ENCODE measurements at regions not wholly inside any gene's neighbourhood (a gene's known extent, or its start where the extent isn't known, plus 50 kb on each side); places are given as distances from the start of the nearest gene placed in this dataset.

- DNase-seq (ENCODE audit: low read depth in 2 of 2), result no peak
Measured at GRCh38 chr17:77723909-77724875, 234.3 kb upstream of the TNRC6C start.

DNA sequence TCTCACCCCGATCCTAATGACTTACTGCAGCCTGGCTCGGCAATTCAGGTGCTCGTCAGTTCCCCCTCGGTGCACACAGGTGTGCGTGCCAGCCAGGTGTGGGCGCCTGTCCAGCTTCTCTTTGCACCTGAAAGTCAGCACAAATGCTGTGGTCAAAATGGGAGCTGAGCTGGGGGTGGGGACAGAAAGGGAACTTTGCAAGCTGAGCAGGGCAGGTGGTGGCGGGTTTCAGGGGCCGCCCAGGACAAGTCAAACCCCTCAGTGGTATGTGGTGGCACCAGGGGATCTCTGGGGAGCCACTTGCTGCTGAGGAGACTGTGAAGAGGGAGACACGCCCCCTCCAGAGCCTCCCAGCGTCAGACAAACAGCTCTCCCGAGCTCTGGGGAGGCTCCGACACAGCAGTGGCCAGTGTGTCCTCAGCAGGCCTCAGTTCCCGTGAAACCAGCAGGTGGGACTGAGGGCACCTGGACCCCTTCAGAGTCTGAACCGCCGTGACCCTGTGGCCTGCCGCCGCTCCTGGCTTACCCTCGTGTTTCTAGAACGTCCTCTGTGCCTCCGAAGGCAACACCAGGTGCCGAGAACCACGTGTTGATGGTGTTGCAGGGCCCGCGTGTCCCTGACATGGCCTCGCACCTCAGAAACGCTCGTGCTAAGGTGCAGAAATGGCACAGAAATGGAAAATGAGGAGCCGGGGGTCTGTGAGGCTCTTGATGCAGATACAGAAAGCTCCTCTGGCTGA lies 233.5 kb upstream of the TNRC6C start:
- no peak for DNase-seq (ENCODE audit: low read depth in 2 of 2)

- no peak for DNase-seq (ENCODE audit: low read depth in 2 of 2)
Measured at GRCh38 chr17:77725846-77726245, 232.7 kb upstream of the TNRC6C start.

DNA sequence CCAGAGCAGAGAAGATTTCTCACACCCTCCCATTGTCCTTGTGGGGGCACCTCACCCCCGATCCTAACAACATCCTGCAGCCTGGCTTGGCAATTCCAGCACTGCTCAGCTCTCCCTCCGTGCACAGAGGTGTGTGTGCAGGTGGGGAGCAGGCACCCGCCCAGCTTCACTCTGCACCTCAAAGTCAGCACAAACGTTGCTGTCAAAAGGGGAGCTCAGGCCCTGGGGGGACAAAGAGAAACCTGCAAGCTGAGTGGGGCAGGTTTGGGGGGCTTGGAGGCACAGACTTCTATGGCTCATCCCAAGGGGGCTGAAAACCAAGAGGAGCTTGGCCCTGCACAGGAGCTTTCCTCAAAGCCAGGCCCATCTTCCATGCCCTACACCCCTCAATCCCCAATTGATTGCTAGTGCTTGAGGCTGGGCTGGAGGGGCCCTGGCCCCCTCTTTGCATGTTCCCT lies 231.9 kb upstream of the TNRC6C start:
- no peak for DNase-seq (ENCODE audit: low read depth in 2 of 2)

- no peak for DNase-seq (ENCODE audit: low read depth in 2 of 2)
Measured at GRCh38 chr17:77727037-77727615, 231.4 kb upstream of the TNRC6C start.

- DNase-seq (ENCODE audit: low read depth in 2 of 2), result no peak
Measured at GRCh38 chr17:77728474-77728795, 230.1 kb upstream of the TNRC6C start.

DNA sequence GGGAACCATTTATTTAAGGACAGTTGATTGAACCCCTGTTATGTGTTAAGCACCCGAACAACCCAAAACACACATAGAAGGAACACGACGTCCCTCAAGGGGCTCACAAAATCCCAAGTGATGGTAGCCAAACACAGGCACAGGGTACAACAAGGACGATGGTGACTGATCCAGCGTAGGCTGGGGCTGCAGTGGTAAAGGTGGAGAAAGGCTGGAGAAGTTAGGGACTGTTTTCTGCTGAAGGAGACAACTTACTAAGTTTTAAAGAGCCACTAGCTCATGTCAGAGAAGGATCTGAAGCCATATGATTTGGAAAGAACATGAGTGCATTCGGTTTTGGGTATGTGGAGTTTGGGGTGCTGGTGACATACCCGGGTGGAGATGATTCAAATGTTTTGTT lies 229.6 kb upstream of the TNRC6C start:
- DNase-seq (ENCODE audit: low read depth in 2 of 2), result no peak

DNA sequence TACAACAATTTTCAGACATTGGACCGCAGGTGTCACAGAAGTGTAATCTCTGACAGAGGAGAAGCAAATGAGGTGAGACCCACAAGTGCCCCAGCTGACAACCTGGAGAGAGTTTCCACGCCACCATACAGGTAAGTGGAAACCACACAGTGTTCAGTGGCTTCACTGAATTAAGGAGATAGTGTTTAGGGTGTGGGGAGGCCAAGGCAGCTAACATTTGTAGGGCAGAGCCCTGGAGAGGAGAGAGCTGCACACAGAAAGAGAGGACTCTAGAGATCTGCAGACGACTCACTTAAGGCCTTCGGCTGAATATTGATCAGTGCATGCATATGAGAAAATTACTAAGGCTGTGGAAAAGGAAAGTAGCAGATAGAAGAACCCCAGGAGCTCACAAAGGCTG lies 228.9 kb upstream of the TNRC6C start:
- DNase-seq (ENCODE audit: low read depth in 2 of 2), result no peak

DNA sequence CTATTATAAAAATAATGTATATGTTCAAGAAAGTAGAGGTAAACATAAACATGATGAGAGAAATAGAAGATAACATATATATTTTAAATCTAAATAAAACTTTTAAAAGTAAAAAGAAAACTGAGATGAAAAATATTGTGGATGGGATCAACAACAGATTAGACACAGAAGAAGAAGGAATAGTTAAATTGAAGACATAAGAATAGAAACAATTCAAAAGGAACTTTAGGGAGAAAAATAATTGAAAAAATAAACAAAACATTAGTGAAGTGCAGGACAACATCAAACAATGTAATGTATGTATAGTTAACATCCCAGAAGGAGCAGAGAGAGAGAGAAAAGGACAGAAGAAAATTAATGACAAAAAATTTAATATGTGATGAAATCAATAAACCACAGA lies 228.1 kb upstream of the TNRC6C start:
- no peak for DNase-seq (ENCODE audit: low read depth in 2 of 2)

GRCh38 chr17:77733576-77734296 lies 224.8 kb upstream of the TNRC6C start:
- no peak for DNase-seq (ENCODE audit: low read depth in 2 of 2)

DNA sequence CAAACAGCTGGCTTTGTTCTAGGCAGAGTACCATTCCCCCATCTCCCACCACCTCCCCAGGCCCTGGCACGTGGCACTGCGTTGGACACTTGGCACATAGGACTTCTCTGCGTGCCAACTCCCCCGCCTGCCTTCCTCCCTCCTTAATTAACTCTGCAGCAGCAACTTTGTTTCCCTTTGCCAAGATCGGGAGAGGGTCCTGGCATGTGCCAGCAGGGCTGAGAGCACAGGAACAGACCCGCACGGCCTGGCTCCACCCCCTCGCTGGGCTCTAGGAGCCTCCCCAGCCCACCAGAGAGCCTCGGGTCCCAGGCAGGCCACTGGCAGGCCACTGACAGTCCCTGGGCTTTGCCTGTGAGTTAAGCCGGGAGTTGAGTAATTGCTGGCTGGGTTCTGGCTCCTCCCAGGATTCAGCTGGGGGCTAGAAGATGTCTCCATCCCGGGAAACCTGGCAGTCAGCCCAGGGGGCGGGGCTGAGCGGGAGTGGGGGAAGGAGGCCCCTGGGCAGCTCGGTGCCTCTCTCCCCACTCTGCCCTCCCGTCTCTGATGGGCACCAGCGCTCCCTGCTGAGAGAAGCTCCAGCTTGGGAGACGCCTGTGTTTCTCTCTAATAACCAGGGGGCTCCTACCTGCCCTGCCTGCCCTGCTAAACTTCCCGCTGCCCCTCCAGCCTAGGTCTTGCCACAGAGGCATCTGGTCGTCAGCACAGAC lies 224.0 kb upstream of the TNRC6C start:
- DNase-seq (ENCODE audit: low read depth in 2 of 2), result no peak

DNA sequence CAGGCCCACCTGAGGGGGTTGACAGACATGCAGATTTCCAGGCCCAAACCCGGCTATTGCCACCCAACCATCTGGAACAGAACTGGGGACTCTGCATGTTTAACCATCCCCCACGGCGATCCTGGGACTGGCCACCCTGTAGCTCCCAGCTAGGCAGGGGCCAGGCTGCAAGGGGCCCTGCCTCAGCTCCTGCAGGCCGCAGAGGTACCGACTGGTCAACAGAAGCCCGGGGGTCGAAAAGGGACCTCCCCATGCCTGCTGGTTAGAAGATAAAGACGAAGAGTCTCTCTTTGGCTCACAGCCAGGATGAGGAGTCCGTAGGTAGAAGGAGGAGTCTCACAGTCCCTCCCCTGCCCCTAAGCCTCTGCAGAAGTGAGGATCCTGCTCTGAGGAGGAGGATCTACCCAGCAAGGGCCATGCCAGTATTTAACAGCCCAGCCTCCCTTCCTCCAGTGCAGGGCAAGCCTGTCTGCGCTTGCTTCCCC lies 223.4 kb upstream of the TNRC6C start:
- no peak for DNase-seq (ENCODE audit: low read depth in 2 of 2)

DNA sequence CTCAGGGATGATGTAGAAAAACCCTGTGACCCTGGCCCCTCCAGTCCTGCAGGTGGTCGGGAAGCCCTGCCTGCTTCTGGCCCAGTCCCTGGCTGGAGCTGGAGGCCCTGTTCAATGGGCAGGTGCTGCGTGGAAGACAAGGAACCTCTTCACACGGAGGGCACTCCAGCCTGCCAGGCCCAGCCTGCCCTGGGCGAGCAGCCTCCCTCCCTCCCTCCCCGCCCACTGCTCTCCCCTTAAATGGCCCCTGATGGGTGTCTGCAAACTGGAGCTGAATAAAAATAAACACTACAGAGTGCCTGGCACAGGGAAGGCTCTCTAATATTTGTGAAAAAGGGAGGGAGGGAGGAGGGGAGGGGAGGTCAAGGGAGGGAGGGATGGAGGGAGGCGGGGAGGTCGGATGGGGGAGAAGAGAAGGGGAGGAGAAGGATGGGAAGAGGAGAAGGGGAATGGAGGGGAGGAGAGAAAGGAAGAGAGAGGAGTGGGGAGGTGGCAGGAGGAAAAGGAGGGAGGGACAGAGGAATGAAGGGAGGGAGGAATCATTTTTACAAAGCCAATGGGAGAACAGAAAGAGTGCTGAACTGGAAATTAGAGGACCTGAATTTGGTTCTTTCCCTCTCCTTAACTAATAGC lies 222.8 kb upstream of the TNRC6C start:
- DNase-seq (ENCODE audit: low read depth in 2 of 2), result no peak

GRCh38 chr17:77736199-77736585 lies 222.3 kb upstream of the TNRC6C start:
- no peak for DNase-seq (ENCODE audit: low read depth in 2 of 2)

- DNase-seq (ENCODE audit: low read depth in 2 of 2), result no peak
Measured at GRCh38 chr17:77736721-77737120, 221.8 kb upstream of the TNRC6C start.

- no peak for DNase-seq (ENCODE audit: low read depth in 2 of 2)
Measured at GRCh38 chr17:77737442-77738265, 220.8 kb upstream of the TNRC6C start.

DNA sequence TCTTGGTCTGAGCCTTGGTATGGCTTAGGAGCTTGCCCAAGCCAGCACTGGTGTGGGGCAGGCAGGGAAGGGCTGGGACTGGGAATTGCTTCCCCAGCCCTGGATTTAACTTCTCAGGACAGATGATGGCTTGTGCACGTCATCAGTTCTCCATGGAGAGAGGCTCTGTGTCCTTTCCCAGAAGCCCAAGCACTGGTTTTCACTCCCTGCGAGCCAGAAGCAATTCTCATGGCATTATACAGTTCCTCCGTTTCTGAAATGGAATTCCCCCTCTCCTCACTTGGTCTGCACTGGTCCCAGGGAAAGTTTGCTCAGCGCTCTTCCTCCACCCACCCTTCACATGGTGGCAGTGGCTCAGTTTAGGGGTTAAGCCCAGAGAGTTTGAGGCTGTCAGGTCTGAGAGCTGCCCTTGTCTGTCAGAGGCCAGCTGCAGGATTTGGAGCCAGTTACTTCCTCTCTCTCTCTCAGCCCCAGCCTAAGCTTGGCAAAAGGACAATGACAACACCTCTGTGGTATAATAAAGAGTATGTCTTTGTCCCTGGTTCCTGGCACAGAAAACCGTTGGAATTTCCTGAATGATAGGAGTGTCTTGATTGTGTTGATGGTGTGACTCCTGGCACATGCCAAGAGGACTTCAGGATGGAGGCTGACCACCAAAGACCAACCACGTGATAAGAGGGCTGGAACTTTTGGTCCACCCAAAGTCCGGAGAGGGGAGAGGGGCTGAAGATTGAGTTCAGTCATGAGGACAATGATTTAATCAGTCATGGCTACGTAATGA lies 219.6 kb upstream of the TNRC6C start:
- DNase-seq (ENCODE audit: low read depth in 2 of 2), result no peak

GRCh38 chr17:77740481-77740880 lies 218.0 kb upstream of the TNRC6C start:
- no peak for DNase-seq (ENCODE audit: low read depth in 2 of 2)

DNA sequence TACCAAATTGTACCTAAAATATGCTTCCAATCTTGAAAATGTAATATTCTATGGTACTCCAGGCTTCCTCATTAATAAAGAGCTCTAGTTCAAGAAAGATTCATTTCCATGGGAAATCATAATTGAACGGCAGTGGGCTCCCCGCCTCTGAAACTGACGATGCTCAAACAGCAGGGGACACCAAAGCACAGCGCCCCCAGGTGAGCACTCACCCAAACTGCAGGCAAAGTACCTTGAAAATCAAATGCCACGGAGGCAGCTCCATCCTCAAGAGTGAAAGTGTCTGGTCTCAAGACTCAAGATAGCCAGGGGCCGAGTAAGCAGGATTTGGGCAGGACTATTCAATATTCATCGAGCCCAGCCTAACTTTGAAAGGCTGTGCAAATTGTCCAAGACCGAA lies 217.4 kb upstream of the TNRC6C start:
- no peak for DNase-seq (ENCODE audit: low read depth in 2 of 2)

Measured in stimulated activated CD8-positive, alpha-beta memory T cell treated with anti-CD3 and anti-CD28 coated beads, Interleukin-15, amount 100 ng/mL, for 4 hours (primary cell).